HCT116 (cell line): ENCODE measurements at regions not wholly inside any gene's neighbourhood (a gene's known extent, or its start where the extent isn't known, plus 50 kb on each side); places are given as distances from the start of the nearest gene placed in this dataset.

Source experiments
- ATAC-seq: fragments of 200-7000 bp; cut with Tn5 transposase; 2 replicates; pipeline ENCODE4 v1.9.1; 2020; ENCODE audit warnings: mild to moderate bottlenecking, moderate library complexity
- BruUV-seq: library from RNA; stranded (reverse); fragments of 400-500 nt; replicated peaks from 2 replicates; lab custom pipeline; 2021; lab: Mats Ljungman, UMichigan
- CTCF ChIA-PET: fragments of 300-600 bp; sonication (Branson Sonifier 250); formaldehyde crosslinking; loops from one replicate; lab custom pipeline; 2021; ENCODE audit warnings: antibody characterized with exemption; lab: Charles Lee
- POLR2A ChIA-PET: fragments of 300-600, 350-600 bp; sonication (Branson Sonifier 250); formaldehyde crosslinking; loops from one replicate; lab custom pipeline; 2021; ENCODE audit warnings: antibody characterized with exemption; lab: Charles Lee
- RAD21 ChIA-PET, 2 experiments: fragments of 300-600 bp; sonication (Branson Sonifier 250); formaldehyde crosslinking; loops; one replicate each; lab custom pipeline; 2023; ENCODE audit warnings: low total read pairs in 2 of 2; ENCODE audit not compliant: uncharacterized antibody in 2 of 2, unreplicated experiment in 2 of 2, low non-redundant PET in 1 of 2; lab: Charles Lee
- DNase-seq: peaks from one replicate; pipeline ENCODE4 v3.0.0-alpha.2; 2010; ENCODE audit warnings: low read depth, low spot score
- H2AFZ ChIP-seq: fragments of 200-600 bp; shearing (Covaris generic), sonication (generic); 2 replicates; pipeline ENCODE4 v1.6.1; 2017; ENCODE audit warnings: low read depth, mixed run types, mixed read lengths, antibody characterized with exemption, low read length; ENCODE audit not compliant: poor library complexity, severe bottlenecking
- H3K27ac ChIP-seq: 2 replicates; pipeline ENCODE4 v1.5.1; 2012; ENCODE audit warnings: low read depth, low read length
- H3K27me3 ChIP-seq: fragments of 200-600 bp; sonication (generic); 2 replicates; pipeline ENCODE4 v1.6.1; 2016; ENCODE audit warnings: mixed run types, low read length, mixed read lengths; ENCODE audit not compliant: insufficient read depth
- H3K36me3 ChIP-seq, 2 experiments: fragments of 200-500 bp in 1 of 2; fragments of 200-600 bp in 1 of 2; sonication (Bioruptor generic) in 1 of 2; sonication (generic) in 1 of 2; 2 replicates each; pipeline versions ENCODE4 v1.5.1 to v1.6.1; 2014 to 2016; ENCODE audit warnings: low read length in 2 of 2, inconsistent platforms in 1 of 2, mixed read lengths in 1 of 2, mixed run types in 1 of 2; ENCODE audit not compliant: insufficient read depth in 2 of 2, control insufficient read depth in 1 of 2
- H3K4me1 ChIP-seq, 2 experiments: fragments of 200-600 bp in 1 of 2; sonication (generic) in 1 of 2; 2 replicates each; pipeline versions ENCODE4 v1.5.1 to v1.6.1; 2012 to 2017; ENCODE audit warnings: low read length in 2 of 2, inconsistent platforms in 1 of 2, mild to moderate bottlenecking in 1 of 2, mixed read lengths in 1 of 2, mixed run types in 1 of 2, moderate library complexity in 1 of 2; ENCODE audit not compliant: insufficient read depth in 2 of 2, control insufficient read depth in 1 of 2
- H3K4me2 ChIP-seq: fragments of 200-600 bp; sonication (generic); 2 replicates; pipeline ENCODE4 v1.6.1; 2017; ENCODE audit warnings: mixed run types, low read length, mixed read lengths
- H3K4me3 ChIP-seq, 2 experiments: fragments of 200-600 bp in 1 of 2; sonication (generic) in 1 of 2; replicated peaks in 1 of 2; 2 replicates each; pipeline ENCODE4 v1.5.1; 2011 to 2016; ENCODE audit warnings: low read length in 2 of 2, control low read depth in 1 of 2, low read depth in 1 of 2, mild to moderate bottlenecking in 1 of 2, mixed read lengths in 1 of 2, mixed run types in 1 of 2
- H3K79me2 ChIP-seq: fragments of 200-600 bp; sonication (generic); 2 replicates; pipeline ENCODE4 v1.6.1; 2017; ENCODE audit warnings: mild to moderate bottlenecking, mixed run types, low read length, moderate library complexity, mixed read lengths; ENCODE audit not compliant: insufficient read depth
- H3K9ac ChIP-seq: fragments of 200-600 bp; sonication (generic); 2 replicates; pipeline ENCODE4 v1.6.1; 2016; ENCODE audit warnings: low read length, mixed read lengths
- H3K9me2 ChIP-seq: fragments of 200-600 bp; sonication (generic), shearing (Covaris generic); 2 replicates; pipeline ENCODE4 v1.6.1; 2017; ENCODE audit warnings: mixed run types, mild to moderate bottlenecking, moderate library complexity; ENCODE audit not compliant: insufficient read depth
- H3K9me3 ChIP-seq, 2 experiments: fragments of 200-500 bp in 1 of 2; fragments of 200-600 bp in 1 of 2; sonication (Bioruptor generic) in 1 of 2; sonication (generic) in 1 of 2; 2 replicates each; pipeline ENCODE4 v1.6.1; 2014 to 2017; ENCODE audit warnings: low read length in 2 of 2, mixed read lengths in 2 of 2, inconsistent platforms in 1 of 2, low read depth in 1 of 2, mild to moderate bottlenecking in 1 of 2, mixed run types in 1 of 2, moderate library complexity in 1 of 2; ENCODE audit not compliant: control insufficient read depth in 1 of 2, insufficient read depth in 1 of 2
- H4K20me1 ChIP-seq: fragments of 200-600 bp; sonication (generic), shearing (Covaris generic); 2 replicates; pipeline ENCODE4 v1.6.1; 2017; ENCODE audit warnings: mixed run types, mild to moderate bottlenecking, moderate library complexity; ENCODE audit not compliant: insufficient read depth
- CBX3 ChIP-seq: IDR thresholded peaks from 2 replicates; pipeline ENCODE4 v1.6.1; 2012; ENCODE audit warnings: low read depth
- CEBPB ChIP-seq: IDR thresholded peaks from 2 replicates; pipeline ENCODE4 v1.6.1; 2012; ENCODE audit warnings: low read depth
- ELF1 ChIP-seq: IDR thresholded peaks from 2 replicates; pipeline ENCODE4 v1.6.1; 2012; ENCODE audit warnings: low read depth, borderline replicate concordance
- EZH2phosphoT487 ChIP-seq: fragments of 200-600 bp; IDR thresholded peaks from 2 replicates; pipeline ENCODE4 v1.6.1; 2018; ENCODE audit warnings: antibody characterized with exemption, borderline replicate concordance
- POLR2A ChIP-seq: IDR thresholded peaks from 2 replicates; pipeline ENCODE4 v1.7.0; 2011; ENCODE audit warnings: borderline replicate concordance; ENCODE audit not compliant: insufficient read depth, insufficient read length; ENCODE audit errors: extremely low read depth
- YY1 ChIP-seq: IDR thresholded peaks from 2 replicates; pipeline ENCODE4 v1.6.1; 2011; ENCODE audit warnings: low read length, low read depth, moderate library complexity, mild to moderate bottlenecking; ENCODE audit not compliant: insufficient replicate concordance; ENCODE audit errors: extremely low read depth
- ZFX ChIP-seq: fragments of 450-650 bp; IDR thresholded peaks from 2 replicates; pipeline ENCODE4 v1.6.1; 2017
- intact Hi-C: fragments of 100-400 bp; cut with micrococcal nuclease; formaldehyde crosslinking; loops from 2 replicates; pipeline ENCODE4 v1.10.0; 2022
- TF ChIP-seq, protein P1 (sequence below), 3 experiments: fragments of 200-600 bp in 1 of 3; sonication (generic) in 1 of 3; IDR thresholded peaks in 2 of 3; conservative IDR thresholded peaks in 1 of 3; 2 replicates each; pipeline ENCODE4 v1.5.1; 2012 to 2017; ENCODE audit warnings: low read depth in 2 of 3, low read length in 2 of 3, antibody characterized with exemption in 1 of 3, borderline replicate concordance in 1 of 3, control low read depth in 1 of 3, mild to moderate bottlenecking in 1 of 3, mixed read lengths in 1 of 3, mixed run types in 1 of 3, moderate library complexity in 1 of 3; ENCODE audit not compliant: insufficient read depth in 1 of 3

DNA sequence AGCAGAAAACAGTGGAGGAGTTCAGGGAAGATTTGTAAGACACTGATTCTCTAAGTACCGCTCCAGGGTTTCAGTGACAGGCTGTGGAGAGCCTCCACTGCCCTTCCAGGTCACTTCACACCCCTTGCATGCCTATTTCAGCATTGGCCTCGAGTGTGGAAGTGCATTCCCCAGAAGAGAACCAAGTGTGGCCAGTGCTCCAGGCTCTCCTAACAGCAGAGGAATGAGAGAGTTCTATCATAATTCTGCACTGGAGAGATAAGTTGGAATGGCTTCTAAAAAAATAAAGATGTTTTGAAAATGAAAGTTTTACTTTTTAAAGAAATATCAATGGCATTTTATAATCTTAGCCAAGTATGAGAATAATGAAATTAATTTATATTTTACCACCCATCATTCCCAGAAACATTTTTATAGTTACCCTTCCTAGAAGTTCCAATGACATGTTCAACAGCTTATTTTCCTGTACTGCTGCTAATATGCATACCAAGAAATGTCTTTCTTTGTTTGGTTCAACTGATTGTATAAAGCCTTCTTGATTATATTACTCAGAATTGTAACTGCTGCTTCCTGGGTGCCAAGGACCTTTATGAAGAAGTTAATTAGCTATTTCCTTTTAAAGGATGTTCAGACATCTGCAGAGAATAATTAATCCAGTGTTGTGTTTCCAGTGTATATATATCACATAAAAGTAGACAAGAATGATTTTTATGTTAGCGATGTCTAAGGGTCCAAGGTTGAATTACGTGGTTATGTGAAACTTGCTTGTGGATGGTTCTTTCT, 61.0 kb upstream of the SERPINE2 start:
- TF ChIP-seq CEBPB (no peak), CBX3 (no peak), YY1 (no peak), ZFX (no peak), EZH2phosphoT487 (no peak), ELF1 (no peak), POLR2A (no peak)
- TF ChIP-seq, protein P1, sequence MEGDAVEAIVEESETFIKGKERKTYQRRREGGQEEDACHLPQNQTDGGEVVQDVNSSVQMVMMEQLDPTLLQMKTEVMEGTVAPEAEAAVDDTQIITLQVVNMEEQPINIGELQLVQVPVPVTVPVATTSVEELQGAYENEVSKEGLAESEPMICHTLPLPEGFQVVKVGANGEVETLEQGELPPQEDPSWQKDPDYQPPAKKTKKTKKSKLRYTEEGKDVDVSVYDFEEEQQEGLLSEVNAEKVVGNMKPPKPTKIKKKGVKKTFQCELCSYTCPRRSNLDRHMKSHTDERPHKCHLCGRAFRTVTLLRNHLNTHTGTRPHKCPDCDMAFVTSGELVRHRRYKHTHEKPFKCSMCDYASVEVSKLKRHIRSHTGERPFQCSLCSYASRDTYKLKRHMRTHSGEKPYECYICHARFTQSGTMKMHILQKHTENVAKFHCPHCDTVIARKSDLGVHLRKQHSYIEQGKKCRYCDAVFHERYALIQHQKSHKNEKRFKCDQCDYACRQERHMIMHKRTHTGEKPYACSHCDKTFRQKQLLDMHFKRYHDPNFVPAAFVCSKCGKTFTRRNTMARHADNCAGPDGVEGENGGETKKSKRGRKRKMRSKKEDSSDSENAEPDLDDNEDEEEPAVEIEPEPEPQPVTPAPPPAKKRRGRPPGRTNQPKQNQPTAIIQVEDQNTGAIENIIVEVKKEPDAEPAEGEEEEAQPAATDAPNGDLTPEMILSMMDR (IDR thresholded peaks at IDR 0.05 in 2 of 3, conservative IDR thresholded peaks at IDR 0.05 in 1 of 3; ENCODE audit: borderline replicate concordance in 1 of 3, insufficient read depth in 1 of 3, low read depth in 2 of 3, low read length in 2 of 3) = no peak
- Histone ChIP-seq H3K4me2 (no peak overlapping the region), H3K4me3 (no peak overlapping the region), H3K9me2 (no peaks in the 10 kb centered on the region), H3K9me3 (no peaks in the 10 kb centered on the region), H4K20me1 (no peaks in the 10 kb centered on the region), H3K4me1 (peaks cover 0 to 16% of the 10 kb centered on the region in 2 experiments; a peak in 1 of 4 replicates), H3K36me3 (no peaks in the 10 kb centered on the region), H3K27ac (no peak overlapping the region), H3K9ac (no peak overlapping the region), H3K79me2 (no peaks in the 10 kb centered on the region), H2AFZ (no peak overlapping the region), H3K27me3 (no peaks in the 10 kb centered on the region; the same call in 1 of the 2 replicates)
- no peak for ATAC-seq
- intact Hi-C loops = no loop called here
- BruUV-seq = no TSS peak
- POLR2A ChIA-PET = no interaction called here
- RAD21 ChIA-PET = no interaction called here
- no peak for DNase-seq
- CTCF ChIA-PET = no interaction called here
